NCI-H187 (cell line): ENCODE measurements at regions not wholly inside any gene's neighbourhood (a gene's known extent, or its start where the extent isn't known, plus 50 kb on each side); places are given as distances from the start of the nearest gene placed in this dataset.
A peak's percentile ranks its signal among the peaks of the same experiment; 100 is the strongest.
"Not testable (repeated sequence)": the region's sequence is repeated elsewhere in the genome, so short reads cannot be mapped to it uniquely, and the experiment has no call there.

ENCODE experiments used
- DNase-seq, 2 experiments: peaks; one replicate each; lab custom pipeline; 2025; lab: John Stamatoyannopoulos, UW

DNA sequence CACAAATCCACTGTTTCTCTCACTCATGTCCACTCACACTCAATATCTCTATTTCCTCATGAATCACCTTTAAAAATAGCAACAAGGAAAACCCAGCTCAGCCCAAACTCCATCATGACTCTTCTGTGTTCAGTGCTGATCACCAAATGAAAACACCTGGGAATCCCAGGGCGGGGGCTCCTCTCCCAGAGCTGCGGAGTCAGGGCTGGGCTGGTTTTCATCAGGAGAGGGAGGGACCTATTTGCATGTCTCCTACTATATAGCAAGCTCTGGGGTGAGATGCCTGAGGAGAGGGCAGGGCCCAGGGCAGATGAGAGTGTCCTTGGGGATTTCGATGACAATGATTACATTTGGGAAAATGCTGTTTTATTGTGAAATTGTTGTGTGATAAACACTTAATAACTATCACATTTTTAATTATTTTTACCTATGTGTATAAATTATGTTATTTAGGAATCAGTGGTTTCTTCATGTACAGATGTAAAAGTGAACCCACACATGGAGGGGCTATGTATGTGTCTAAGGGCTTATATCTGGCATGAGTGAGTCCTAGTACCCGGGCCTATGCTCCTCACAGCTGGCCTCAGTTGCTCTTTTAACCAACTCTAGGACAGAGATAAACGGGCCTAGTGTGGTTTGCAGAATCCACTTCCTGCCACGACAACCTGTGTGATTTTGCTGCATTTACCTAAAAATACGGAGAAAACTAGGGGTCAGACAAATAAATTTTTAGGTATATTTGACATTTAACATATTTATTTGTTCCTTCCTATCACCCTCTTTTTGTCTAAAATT, 1131.9 kb downstream of the TMEM121 start:
- not testable (repeated sequence) for DNase-seq

DNA sequence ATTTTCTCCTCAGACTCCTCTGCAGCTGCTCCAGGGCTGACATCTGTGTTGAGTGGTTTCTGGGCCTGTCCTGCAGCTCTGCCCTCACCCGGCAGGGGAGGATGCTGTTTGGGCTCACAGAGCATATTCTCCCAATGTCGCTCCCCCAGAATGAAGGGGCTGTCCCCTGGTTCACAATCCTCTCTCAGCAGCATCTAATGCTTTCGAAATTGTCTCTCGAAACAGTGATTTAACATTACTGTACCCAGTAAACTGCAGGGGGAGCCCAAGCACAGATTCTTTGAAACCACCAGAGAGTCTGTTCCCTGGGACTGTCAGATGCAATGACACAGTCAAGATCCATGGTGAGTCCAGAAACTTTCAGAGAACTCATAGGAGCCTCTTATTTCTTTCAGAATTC, 1135.2 kb downstream of the TMEM121 start:
- DNase-seq = peak; percentile 15 to 32

DNA sequence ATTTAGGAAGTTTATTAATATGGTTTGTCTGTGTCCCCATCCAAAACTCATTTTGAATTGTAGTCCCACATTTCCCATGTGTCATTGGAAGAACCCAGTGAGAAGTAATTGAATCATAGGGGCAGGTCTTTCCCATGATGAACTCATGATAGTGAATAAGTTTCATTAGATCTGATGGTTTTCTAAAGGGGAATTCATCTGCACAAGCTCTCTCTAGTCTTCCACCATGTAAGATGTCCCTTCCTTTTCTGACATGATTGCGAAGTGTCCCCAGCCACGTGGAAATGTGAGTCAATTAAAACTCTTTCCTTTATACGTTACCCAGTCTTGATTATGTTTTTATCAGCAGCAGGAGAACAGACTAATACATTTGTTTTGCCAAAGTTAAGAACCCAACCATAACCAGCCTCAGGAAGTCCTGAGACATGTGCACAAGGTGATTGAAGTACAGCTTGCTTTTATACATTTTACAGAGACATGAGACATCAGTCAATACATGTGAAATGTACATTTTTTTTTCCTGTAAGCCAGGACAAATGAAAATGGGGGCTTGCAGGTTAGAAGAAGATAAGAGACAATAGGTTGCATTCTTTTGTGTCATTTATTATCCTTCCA, 1136.7 kb downstream of the TMEM121 start:
- DNase-seq = no peak

DNA sequence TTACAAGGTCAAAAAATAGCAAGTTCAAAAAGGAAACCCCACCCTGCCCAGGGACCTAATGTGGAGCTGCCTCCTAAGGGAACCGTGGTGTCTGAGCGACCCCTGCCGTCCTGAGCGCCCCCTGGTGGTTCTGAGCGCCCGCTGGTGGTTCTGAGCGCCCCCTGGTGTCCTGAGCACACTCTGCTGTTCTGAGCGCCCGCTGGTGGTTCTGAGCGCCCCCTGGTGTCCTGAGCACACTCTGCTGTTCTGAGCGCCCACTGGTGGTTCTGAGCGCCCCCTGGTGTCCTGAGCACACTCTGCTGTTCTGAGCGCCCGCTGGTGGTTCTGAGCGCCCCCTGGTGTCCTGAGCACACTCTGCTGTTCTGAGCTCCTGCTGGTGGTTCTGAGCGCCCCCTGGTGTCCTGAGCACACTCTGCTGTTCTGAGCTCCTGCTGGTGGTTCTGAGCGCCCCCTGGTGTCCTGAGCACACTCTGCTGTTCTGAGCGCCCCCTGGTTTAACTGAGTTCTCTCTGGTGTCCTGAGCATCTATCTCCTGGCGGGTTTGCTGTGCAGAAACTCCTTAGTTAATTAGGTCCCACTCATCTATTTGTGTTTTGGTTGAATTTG, 1137.5 kb downstream of the TMEM121 start:
- not testable (repeated sequence) for DNase-seq

DNA sequence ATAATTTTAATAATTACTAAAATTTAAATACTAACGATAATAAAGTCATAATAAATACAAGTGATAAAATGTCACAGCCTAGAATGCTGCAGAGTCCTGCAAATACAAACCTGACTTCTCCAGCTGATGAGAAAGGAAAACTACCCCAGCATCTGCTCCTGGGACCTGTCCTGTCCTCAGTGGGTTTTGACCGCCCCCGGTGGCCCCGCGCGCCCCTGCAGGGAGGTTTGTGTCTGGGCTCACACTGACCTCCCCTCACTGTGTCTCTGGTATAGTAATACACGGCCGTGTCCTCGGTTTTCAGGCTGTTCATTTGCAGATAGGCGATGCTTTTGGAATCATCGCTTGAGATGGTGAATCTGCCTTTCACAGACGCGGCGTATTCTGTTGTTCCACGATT, 1139.4 kb downstream of the TMEM121 start:
- no peak for DNase-seq

DNA sequence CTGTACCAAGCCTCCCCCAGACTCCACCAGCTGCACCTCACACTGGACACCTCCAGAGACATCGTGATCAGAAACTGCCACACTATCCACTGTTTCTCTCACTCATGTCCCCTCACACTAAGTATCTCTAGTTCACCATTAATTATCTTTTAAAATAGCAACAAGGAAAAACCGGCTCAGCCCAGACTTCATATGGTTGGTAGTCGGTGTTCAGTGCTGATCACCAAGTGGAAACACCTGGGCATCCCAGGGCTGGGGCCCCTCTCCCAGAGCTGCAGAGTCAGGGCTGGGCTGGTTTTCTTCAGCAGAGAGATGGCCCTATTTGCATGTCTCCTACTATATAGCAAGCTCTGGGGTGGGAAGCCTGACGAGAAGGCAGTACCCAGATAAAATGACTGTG, 1140.0 kb downstream of the TMEM121 start:
- DNase-seq = no peak

DNA sequence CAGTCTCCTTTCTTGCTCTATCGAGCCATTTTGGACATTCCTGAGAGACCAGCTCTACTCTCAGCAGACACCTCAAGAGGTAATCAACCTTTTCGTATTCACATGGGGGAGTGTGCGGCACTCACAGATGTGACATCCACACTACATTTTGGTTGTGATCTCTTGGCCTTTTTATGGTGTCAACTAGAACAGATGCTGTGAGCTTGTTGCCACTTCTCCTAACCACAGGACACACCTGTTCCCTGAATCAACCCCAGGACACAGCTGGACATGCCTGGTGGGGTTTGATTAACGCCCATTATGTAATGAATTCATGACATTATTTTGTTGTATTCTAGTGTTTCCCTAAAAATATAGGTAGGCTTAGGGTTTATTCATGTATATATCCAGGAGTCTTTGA, 1143.6 kb downstream of the TMEM121 start:
- no peak for DNase-seq

DNA sequence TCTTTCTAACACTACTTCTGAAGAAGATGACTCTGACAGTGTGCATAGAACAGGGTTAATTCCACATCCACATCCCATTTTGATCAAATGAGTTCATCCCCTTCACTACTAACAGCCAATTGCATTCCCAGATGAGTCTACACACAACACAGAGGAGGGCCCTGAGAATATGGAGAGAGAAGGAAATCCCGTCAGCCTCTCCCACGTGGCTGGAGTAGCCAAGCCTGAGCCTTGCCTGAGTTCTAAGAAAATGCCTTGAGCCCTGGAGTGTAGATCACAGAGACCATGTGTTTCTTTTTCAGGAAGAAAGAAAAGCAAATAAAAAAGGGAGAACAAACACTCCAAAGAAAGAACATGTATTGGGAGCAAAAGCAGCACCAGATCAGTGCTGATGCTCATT, 1147.7 kb downstream of the TMEM121 start:
- DNase-seq = not testable (repeated sequence)

DNA sequence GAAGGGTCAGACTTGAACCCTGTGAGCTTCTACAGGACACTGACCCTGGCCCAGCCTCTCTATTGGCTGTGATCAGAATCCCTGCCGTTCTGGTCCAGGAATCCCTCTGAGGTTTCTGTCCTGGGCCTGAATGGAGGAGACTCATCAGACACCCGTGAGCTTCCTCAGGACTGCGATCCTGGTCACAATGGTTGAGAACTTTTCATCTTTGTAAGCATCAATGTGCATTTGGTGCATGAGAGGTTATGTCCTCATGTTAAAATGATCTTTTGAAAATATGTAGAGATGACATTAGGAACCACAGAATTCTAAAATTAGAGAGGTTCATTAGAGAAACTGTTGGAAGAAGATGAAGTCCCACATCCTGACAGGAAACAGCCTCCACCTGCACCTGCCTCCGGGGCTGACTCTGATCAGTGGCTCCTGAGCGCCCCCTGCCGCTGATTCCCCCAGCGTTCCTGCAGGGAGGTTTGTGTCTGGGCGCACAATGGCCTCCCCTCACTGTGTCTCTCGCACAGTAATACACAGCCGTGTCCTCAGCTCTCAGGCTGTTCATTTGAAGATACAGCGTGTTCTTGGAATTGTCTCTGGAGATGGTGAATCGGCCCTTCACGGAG, 1148.2 kb downstream of the TMEM121 start:
- DNase-seq = not testable (repeated sequence)

DNA sequence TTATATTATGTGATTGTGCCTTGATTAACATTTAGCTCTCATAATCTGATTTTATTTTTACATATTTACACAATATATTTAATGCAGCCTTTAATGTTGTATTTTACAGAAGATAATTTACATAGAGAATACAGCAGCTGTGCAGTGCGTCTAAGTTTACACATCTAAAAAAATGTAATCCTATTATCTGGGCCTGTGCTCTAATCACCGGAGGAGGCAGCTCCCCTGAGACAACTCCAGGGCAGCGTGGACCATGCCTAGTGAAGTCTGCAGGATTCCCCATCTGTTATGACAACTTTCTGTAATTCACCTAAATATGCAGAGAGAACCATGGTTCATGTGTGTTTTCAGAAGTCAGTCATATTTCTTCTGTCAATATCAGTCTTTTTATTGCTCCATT, 1149.3 kb downstream of the TMEM121 start:
- DNase-seq = not testable (repeated sequence)

DNA sequence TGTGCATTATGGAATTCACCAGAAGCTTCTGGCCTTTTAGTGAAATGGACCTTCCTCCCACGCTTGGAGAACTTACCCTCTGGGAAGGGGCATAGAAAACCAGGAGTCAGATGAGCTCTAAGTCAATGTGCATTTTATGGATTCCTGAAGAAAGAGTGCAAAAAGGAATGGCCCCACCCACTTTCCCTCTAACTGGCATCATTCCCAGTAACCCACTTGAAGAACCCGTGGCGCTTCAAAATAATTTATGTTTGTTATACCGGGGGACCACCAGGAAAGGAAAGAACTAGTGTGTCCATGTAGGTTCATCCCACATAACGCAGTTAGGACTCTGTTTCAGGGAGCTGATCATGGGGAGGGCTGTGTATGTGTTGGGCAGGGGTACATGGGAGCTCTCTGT, 1153.4 kb downstream of the TMEM121 start:
- DNase-seq = no peak

DNA sequence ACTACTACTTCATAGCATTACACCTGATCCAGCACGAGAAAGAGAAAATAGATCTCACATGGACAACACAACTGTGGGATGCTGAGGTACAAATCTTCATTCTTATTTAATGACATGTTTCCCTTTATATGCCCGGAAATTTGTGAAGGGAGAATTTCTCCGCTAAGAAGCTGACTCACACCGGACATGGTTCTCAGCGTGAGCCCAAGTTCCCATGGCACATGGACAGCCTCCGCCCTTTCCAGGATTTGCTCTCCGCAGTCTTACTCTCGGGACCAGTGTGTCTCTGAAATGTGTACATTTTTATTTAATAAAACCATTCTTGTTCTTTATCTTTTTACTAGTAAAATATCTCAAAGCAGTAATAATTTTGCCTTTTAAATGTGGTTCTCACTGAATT, 1154.8 kb downstream of the TMEM121 start:
- DNase-seq = no peak

DNA sequence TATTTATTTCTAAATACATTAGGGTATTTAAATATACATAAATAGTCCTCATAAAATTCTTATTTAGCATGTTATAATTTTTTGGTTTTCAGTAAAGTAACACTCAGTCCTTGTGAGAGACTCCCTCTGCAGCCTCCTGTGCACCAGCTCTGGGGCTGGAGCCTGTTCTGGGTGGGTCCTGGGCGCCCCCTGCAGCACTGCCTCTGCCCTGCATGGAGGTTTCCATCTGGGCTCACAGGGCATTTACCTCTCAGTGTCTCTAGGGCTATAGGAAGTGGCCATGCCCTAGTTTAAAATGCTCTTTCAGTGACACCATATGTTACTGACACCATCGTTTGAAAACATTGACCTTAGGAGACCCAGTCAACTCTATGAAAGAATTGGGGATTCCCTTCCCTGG, 1155.2 kb downstream of the TMEM121 start:
- DNase-seq = no peak

DNA sequence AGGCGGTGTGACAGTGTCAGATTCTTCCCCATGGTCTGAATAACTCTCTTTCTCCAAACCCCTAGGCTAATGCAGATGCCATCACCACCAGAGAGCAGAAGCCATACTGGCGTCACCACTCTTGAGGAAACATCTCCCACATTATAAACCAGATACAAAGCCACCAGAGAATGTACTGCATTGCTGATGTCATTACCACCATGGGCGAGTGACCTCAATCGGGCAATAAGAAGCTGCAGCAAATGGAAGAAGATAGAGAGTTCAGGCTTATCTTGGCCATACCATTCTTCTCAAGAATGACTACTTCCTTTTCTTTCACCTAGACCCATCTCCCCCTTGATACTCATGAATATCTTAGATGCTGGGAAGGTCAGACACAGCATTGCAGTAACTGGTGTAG, 1157.2 kb downstream of the TMEM121 start:
- DNase-seq = no peak

DNA sequence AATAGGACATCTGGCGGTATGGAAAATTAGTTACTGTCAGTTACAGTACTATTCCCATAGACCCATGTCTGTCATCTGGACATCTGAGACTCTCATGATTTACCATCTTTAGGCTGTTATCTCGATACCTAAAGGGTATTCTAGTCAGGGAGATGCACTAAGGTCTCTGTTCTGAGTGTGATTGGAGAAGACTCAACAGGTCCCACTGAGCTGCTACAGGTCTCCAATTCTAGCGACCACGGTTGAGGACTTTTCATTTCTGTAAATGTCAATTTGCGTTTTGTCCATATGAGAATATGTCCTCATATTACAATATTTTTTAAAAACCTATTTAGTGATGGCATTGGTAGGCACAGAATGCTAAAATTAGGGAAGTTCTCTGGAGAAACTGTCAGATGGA, 1160.2 kb downstream of the TMEM121 start:
- no peak for DNase-seq

DNA sequence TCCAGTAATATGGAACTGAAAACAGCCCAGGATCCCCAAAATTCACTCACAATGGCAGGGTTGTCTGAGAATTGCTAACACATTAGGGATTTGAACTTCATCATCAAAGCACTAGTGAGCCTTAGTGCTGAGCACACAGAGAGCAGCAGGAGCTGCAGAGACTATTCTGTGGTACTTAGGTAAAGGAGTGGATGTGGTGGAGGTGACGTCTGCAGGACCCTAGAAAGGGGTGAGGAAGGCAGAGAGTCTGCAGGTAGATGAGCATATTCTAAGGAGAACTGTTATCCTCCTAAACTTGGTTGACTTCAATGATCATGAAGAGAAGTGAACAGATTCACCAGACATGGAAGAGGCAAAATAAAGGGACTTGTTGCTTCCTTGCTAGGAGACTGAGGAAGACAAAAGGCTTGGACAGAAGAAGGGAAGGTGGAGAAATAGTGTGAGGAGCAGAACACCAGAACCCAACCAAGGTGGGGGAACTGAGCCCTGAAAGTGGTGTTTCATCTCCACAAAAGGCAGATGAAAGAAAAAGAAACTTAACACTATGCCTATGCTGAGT, 1164.0 kb downstream of the TMEM121 start:
- no peak for DNase-seq

DNA sequence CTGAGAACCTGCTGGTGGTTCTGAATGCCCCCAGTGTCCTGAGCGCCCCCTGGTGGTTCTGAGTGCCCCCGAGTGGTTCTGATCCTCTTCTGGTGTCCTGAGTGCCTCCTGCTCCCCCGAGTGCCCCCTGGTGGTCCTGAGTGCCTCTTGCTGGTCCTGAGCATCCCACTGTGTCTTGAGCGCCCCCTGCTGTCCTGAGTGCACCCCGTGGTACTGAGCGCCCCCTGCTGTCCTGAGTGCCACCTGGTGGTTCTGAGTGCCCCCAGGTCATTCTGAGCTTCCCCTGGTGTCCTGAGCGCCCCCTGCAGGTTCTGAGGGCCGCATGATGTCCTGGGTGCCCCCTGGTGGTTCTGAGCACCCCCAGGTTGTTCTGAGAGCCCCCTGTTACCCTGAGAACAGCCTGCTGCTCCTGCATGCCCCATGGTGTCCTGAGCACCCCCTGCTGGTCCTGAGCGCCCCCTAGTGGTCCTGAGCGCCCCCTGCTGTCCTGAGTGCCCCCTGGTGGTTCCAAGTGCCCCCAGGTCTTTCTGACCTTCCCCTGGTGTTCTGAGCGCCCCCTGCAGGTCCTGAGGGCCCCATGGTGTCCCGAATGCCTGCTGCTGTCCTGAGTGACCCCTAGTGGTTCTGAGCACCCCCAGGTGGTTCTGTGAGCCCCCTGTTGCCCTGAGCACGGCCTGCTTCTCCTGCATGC, 1165.4 kb downstream of the TMEM121 start:
- no peak for DNase-seq

DNA sequence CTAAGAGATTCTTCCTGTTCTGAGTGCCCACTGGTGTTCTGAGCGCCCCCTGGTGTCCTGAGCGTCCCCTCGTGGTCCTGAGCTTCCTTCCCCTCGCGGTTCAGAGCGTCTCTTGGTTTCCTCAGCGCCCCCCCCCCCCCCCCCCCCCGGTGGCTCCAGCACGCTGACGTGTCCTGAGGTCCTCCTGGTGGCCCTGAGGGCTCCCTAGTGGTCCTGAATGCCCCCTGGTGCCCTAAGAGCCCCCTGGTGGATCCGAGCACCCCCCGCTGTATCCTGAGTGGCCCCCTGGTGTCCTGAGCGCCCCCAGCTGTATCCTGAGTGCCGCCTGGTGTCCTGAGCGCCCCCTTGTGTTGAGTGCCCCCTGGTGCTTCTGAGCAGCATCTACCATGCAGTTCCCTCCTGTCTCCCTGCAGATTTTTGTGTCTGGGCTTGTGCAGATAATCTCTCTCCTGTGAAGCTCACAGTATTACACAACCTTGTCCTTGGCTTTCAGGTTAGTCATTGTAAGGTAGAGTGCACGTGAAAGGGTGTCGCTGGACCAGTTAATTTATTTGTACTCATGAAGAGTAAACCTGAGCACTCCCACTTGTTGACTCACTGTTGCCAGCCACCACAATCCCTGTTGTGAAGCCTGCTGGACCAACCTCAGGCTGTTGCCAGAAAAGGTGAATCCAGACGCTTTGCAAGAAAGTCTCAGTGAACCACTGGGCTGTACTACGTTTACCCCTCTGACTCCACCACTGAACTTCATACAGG, 1168.4 kb downstream of the TMEM121 start:
- DNase-seq = peak in 1 of 2 experiments; percentile 36

DNA sequence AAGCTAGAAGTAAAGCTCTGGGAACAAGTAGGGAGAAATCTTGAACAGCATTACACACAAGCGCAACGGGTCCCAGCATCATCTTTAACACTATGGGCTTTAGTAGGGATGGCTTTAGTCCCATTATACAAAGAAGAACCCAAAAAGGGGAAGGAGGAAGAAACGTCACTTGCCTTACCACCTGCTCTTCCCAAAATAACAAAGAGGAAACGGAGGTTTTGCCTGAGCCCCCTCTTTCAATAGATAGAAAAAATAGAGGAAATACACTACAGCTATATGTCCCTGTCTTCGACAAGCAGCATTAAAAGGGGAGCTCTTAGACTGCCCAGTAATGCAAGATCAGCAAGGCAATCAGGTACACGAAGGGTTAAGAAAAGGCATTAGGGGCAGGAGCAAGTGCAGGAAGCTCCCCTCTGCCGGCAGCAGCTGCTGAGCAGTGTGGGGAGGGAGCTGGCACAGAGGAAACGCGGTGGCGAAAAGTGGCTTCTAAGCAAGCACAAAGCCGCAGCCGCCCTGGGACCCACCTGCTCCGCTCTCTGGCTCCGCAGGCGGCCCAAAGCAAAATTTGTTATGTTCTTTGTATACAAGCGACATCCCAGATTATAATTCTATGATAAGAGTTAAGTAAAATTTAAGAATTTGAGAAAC, 1172.4 kb downstream of the TMEM121 start:
- not testable (repeated sequence) for DNase-seq

DNA sequence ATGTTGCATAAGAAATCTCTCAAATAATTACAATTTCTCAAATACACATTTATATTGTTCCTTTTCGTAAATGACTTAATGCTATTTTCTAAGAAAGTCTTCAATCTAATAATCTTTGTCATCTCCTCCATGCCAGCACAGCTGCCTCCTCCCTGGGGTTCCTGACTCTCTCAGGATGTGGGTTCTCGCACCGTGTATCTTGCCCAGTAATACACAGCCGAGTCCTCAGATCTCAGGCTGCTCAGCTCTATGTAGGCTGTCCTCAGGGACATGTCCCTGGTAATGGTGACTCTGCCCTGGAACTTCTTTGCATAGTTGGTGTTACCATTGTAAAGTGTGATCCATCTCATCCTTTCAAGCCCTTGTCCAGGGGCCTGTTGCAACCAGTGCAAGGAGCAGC, 1177.3 kb downstream of the TMEM121 start:
- DNase-seq = not testable (repeated sequence)

DNA sequence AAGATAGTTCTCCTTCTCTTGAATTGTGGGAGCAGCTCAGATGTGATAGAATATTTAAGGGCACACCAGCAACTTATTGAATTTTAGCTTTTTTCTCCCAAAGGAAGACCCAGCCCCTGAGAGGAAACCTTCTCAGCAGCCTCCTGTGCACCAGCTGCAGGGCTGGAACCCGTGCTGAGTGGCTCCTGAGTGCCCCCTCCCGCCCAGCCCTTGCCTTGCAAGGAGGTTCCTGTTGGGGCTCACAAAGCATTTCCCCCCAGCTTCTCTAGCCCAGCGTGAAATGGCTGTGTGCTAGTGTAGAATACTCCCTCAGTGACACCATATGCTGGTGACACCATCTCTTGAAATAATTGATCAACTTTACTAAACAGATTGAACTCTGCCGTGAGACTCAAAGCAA, 1180.1 kb downstream of the TMEM121 start:
- DNase-seq = not testable (repeated sequence)
